Stimulated activated CD8-positive, alpha-beta memory T cell treated with anti-CD3 and anti-CD28 coated beads, Interleukin-12 subunit alpha, Interleukin-12 subunit beta, amount 100 ng/mL, for 1 hour (primary cell): ENCODE measurements at regions not wholly inside any gene's neighbourhood (a gene's known extent, or its start where the extent isn't known, plus 50 kb on each side); places are given as distances from the start of the nearest gene placed in this dataset.

Source experiments
- DNase-seq: peaks from one replicate; pipeline ENCODE4 v3.0.0-alpha.2; 2020; ENCODE audit warnings: low read depth

GRCh38 chr12:13595536-13596443 lies 385.6 kb downstream of the GRIN2B start:
- no peak for DNase-seq

DNA sequence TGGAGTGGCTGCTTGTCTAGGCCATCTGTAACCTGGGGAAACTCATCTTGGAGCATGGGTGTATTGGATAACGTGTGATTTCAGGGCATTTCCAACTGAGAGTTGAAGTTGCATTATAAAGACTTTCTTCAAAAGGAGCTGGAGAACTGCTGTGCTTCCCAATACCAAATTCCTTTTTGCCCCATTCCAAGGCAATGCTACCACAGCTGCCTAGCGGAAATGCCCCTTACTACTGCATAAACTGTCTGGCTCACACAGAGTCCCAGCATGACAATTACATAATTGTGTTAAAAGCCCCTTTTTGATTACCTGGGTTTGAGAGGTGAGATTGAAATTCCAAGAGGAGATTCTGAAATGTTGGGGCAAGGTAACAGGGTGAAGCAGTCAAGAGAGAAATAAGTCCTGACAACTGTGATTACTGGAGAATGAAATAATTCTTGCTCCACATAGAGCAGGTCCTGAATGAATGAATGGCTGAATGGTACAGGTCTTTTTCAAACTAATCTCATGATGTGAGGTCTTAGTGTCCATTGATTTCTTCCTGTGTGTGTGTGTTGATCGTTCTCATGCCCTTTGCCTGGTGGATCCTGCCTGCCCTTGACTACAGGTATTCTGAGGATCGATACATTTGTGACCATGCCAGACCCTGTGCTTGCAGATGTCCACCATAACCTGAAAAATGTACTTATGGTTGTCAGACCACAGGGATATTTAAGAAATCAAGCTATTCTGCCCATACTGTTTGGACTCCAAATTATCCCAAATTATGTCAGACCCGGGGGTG lies 386.5 kb downstream of the GRIN2B start:
- no peak for DNase-seq

- no peak for DNase-seq
Observed at GRCh38 chr12:13592063-13592942, 389.1 kb downstream of the GRIN2B start.

DNA sequence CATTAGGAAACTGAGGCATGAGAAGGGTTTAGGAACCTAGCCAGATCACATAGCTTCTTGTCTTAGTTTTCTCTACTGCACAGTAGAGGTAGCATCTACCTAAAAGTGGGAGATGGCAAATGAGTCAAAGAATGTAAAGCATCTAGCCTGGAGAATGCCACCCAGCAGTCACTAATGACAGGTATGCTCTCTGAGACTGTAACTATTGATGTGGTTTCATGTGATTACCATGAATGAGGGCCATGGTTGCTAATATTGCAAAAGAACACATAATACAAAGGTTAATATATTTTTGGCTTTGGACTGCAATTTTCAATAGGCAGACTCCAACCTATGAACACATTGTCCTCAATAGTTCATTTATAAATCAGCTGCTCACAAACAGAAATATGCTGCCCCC lies 389.9 kb downstream of the GRIN2B start:
- DNase-seq: no peak

- DNase-seq: no peak
Observed at GRCh38 chr12:13591059-13591458, 390.3 kb downstream of the GRIN2B start.

GRCh38 chr12:13588574-13588973 lies 392.0 kb downstream of the EMP1 start:
- DNase-seq: no peak

GRCh38 chr12:13587721-13588390 lies 391.3 kb downstream of the EMP1 start:
- DNase-seq: no peak

DNA sequence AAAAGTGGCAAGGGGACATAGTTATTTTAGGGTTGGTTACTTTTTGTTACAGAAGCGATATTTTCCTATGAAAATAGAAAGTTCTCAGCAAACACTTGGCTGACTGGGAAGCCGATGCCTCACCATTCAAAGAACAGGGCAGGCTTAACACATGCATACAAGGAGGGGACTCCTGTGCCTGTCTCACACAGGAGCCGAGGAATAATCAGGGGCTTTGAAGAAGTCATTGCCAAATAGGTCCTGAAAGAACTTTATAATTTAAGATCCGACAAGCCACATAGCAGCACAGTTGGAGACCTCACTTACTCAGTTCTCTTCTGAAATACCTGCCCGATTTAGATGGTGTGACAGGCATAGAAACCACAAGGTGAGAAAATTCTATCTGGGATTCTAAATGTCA lies 389.8 kb downstream of the EMP1 start:
- no peak for DNase-seq

DNA sequence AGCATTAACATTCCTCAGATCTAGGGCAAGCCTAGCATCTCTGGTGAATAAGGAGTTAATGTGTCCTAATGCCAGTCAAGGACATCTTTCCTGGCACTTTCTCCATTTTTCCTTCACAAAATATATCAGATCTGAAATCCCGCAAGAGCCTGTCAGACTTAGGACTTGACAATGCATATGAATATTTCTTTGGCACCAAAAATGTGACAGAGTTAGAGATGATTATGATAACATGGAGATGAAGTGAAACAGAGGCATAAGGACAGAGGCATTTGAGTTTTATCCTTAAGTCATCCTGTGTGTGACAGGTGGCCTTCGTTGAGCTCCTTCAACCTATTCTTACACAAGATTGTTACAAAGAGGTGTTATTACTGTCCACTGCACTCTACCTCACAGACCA lies 388.0 kb downstream of the EMP1 start:
- no peak for DNase-seq

DNA sequence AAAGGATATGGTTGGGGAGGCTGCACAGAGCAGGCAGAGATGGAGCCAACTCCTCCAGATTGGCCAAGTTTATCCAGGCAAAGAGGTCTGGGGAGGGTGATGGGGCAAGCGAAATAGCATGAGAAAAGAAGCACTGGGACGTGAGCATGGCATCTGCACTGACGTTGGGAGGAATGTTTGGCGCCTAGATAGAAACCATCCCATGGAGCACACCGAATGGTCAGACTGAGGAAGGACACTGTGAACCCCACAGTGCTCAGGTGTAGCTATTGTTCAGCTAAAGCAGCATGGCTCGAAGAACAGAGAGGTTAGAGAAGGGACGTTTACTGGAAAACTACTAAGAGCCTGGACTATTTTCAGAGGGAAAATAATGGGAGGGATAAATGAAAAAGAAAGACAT lies 387.1 kb downstream of the EMP1 start:
- no peak for DNase-seq

GRCh38 chr12:13582421-13582820 lies 385.9 kb downstream of the EMP1 start:
- DNase-seq: no peak

DNA sequence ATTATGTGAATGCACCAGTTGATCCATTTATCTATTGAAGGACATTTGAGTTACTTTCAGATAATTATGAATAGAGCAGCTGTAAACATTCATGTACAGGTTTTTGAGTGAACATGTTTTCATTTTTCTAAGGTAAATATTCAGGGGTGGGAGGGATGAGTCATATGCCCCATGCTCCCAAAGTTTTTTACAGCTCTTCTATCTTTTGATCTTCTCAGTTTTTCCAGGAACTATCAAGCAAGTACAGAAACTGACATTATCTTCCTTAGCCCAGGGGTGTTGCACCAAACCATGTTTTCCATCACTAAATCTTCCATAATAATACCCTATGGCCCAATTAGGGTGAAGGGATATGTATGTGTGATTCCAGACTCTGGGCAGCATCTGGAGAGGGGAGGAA lies 384.5 kb downstream of the EMP1 start:
- no peak for DNase-seq

GRCh38 chr12:13580206-13580605 lies 383.7 kb downstream of the EMP1 start:
- no peak for DNase-seq

- DNase-seq: no peak
Observed at GRCh38 chr12:13576935-13577500, 380.5 kb downstream of the EMP1 start.

GRCh38 chr12:13573698-13574321 lies 377.3 kb downstream of the EMP1 start:
- DNase-seq: no peak

- no peak for DNase-seq
Observed at GRCh38 chr12:13571035-13571434, 374.5 kb downstream of the EMP1 start.

GRCh38 chr12:13570005-13570694 lies 373.6 kb downstream of the EMP1 start:
- no peak for DNase-seq

DNA sequence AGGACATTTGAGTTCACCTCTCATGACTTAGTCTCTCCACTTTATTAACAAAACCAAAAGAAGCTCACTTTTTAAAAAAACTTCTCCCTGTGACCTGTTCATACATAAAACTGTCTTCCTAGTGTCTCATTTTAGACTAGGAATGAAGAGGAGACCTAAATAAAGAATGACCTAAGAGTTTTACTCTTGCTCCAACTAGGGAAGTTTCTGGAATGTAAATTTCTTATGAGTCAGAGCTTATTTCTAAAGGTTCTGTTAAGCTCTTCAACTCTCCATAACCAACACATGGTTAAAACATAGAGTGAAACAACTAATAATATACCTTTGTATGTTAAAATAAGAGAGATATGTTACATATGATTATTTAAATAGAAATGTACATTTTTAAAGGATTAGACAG lies 369.8 kb downstream of the EMP1 start:
- no peak for DNase-seq

GRCh38 chr12:13564266-13564810 lies 367.8 kb downstream of the EMP1 start:
- no peak for DNase-seq

- DNase-seq: no peak
Observed at GRCh38 chr12:13563743-13564125, 367.2 kb downstream of the EMP1 start.
